Stimulated activated CD4-positive, alpha-beta T cell treated with anti-CD3 and anti-CD28 coated beads, Interleukin-15, amount 100 ng/mL, for 1 hour (primary cell): ENCODE measurements at regions not wholly inside any gene's neighbourhood (a gene's known extent, or its start where the extent isn't known, plus 50 kb on each side); places are given as distances from the start of the nearest gene placed in this dataset.
"Not testable (repeated sequence)": the region's sequence is repeated elsewhere in the genome, so short reads cannot be mapped to it uniquely, and the experiment has no call there.

Experiments used
- DNase-seq, 2 donors: peaks; one replicate each; pipeline ENCODE4 v3.0.0-alpha.2; 2020; ENCODE audit warnings: low read depth in 1 of 2, low spot score in 1 of 2

- DNase-seq: no peak
Observed at GRCh38 chr1:89436856-89437255, 73.0 kb downstream of the GBP6 start.

GRCh38 chr1:89438301-89438700, 74.4 kb downstream of the GBP6 start:
- DNase-seq: not testable (repeated sequence)

GRCh38 chr1:89440911-89441310, 77.1 kb downstream of the GBP6 start:
- DNase-seq: no peak

- no peak for DNase-seq
Observed at GRCh38 chr1:89444791-89445190, 79.8 kb upstream of the LRRC8B start.

- no peak for DNase-seq
Observed at GRCh38 chr1:89451011-89451410, 73.6 kb upstream of the LRRC8B start.

- no peak for DNase-seq
Observed at GRCh38 chr1:89453123-89453972, 71.3 kb upstream of the LRRC8B start.

- DNase-seq: peak; percentile 10 to 20
Observed at GRCh38 chr1:89454845-89455521, 69.6 kb upstream of the LRRC8B start.

GRCh38 chr1:89457046-89457445, 67.6 kb upstream of the LRRC8B start:
- DNase-seq: no peak

GRCh38 chr1:89459081-89459480, 65.5 kb upstream of the LRRC8B start:
- no peak for DNase-seq

GRCh38 chr1:89460325-89460724, 64.3 kb upstream of the LRRC8B start:
- no peak for DNase-seq

- no peak for DNase-seq
Observed at GRCh38 chr1:89462250-89462649, 62.4 kb upstream of the LRRC8B start.

GRCh38 chr1:89464008-89464407, 60.6 kb upstream of the LRRC8B start:
- no peak for DNase-seq

- DNase-seq: no peak
Observed at GRCh38 chr1:89465201-89465600, 59.4 kb upstream of the LRRC8B start.

GRCh38 chr1:89466307-89466930, 58.2 kb upstream of the LRRC8B start:
- DNase-seq: no peak

- no peak for DNase-seq
Observed at GRCh38 chr1:89472253-89472652, 52.4 kb upstream of the LRRC8B start.

GRCh38 chr1:89472886-89473417, 51.7 kb upstream of the LRRC8B start:
- no peak for DNase-seq
